ENCODE measurements at regions not wholly inside any gene's neighbourhood (a gene's known extent, or its start where the extent isn't known, plus 50 kb on each side); places are given as distances from the start of the nearest gene placed in this dataset.
A peak's percentile ranks its signal among the peaks of the same experiment; 100 is the strongest.

GRCh38 chr5:26482810-26483375 is 555.5 kb downstream of the CDH9 start:
- no peaks in the 10 kb centered on the region for H3K36me3 ChIP-seq (ENCODE audit: low read depth, missing control alignments)
- H3K27ac ChIP-seq = no peak overlapping the region
- WGBS, 2 donors = 47 to 54% methylated on average over 2 of the region's 2 CpGs
- no peaks in the 10 kb centered on the region for H3K27me3 ChIP-seq
- no peaks in the 10 kb centered on the region for H3K4me1 ChIP-seq
- TF ChIP-seq CTCF (IDR thresholded peaks at IDR 0.05) (peak in 2 of 3 experiments; percentile 18 to 37), POLR2A (IDR thresholded peaks at IDR 0.05) (no peak)
- peak; percentile 75 for DNase-seq
- no peaks in the 10 kb centered on the region for H3K9me3 ChIP-seq
- H3K4me3 ChIP-seq = no peak overlapping the region
- intact Hi-C loops (cut with DNase I; ENCODE audit: low total_unique reads) = no loop called here

- no peak for DNase-seq
- Histone ChIP-seq H3K27me3 (no peaks in the 10 kb centered on the region), H3K36me3 (ENCODE audit: low read depth, missing control alignments) (no peaks in the 10 kb centered on the region), H3K4me3 (no peak overlapping the region), H3K27ac (no peak overlapping the region), H3K9me3 (no peaks in the 10 kb centered on the region), H3K4me1 (no peaks in the 10 kb centered on the region)
- WGBS, 2 donors = 73 to 77% methylated on average over 5 of the region's 5 CpGs
- TF ChIP-seq CTCF (IDR thresholded peaks at IDR 0.05) (no peak), POLR2A (IDR thresholded peaks at IDR 0.05) (no peak)
- intact Hi-C loops (cut with DNase I; ENCODE audit: low total_unique reads) = no loop called here
These were observed 556.1 kb downstream of the CDH9 start for GRCh38 chr5:26482076-26482809.

- no peak for TF ChIP-seq CTCF (IDR thresholded peaks at IDR 0.05)
- no peak for TF ChIP-seq POLR2A (IDR thresholded peaks at IDR 0.05)
- Histone ChIP-seq H3K27me3 (no peaks in the 10 kb centered on the region), H3K4me1 (no peaks in the 10 kb centered on the region), H3K4me3 (no peak overlapping the region), H3K36me3 (ENCODE audit: low read depth, missing control alignments) (no peaks in the 10 kb centered on the region), H3K9me3 (no peaks in the 10 kb centered on the region), H3K27ac (no peak overlapping the region)
- DNase-seq = no peak
- intact Hi-C loops (cut with DNase I; ENCODE audit: low total_unique reads) = no loop called here
These were observed 567.9 kb downstream of the CDH9 start for GRCh38 chr5:26470439-26470838.

- intact Hi-C loops (cut with DNase I; ENCODE audit: low total_unique reads) = no loop called here
These were observed 599.3 kb downstream of the CDH9 start for GRCh38 chr5:26439121-26439520.

More at GRCh38 chr5:26439121-26439520, 599.3 kb downstream of the CDH9 start:
- Histone ChIP-seq H3K4me3 (no peak overlapping the region), H3K27ac (no peak overlapping the region), H3K27me3 (no peaks in the 10 kb centered on the region), H3K36me3 (ENCODE audit: low read depth, missing control alignments) (no peaks in the 10 kb centered on the region), H3K4me1 (no peaks in the 10 kb centered on the region), H3K9me3 (no peaks in the 10 kb centered on the region)
- TF ChIP-seq POLR2A (IDR thresholded peaks at IDR 0.05) (no peak), CTCF (IDR thresholded peaks at IDR 0.05) (no peak)
- 83 to 94% methylated on average over 1 of the region's 1 CpG for WGBS, 2 donors
- no peak for DNase-seq
